NCI-H2107 treated with DMSO at 0.1 percent for 48 hours (cell line): ENCODE measurements at regions not wholly inside any gene's neighbourhood (a gene's known extent, or its start where the extent isn't known, plus 50 kb on each side); places are given as distances from the start of the nearest gene placed in this dataset.

Source experiments
- DNase-seq: peaks from one replicate; lab custom pipeline; 2025; ENCODE audit not compliant: unreplicated experiment; lab: John Stamatoyannopoulos, UW

- DNase-seq, result no peak
Observed at GRCh38 chr11:91187314-91187713, 964.5 kb upstream of the CHORDC1 start.

- no peak for DNase-seq
Observed at GRCh38 chr11:91178366-91178765, 955.5 kb upstream of the CHORDC1 start.

GRCh38 chr11:91174734-91175133 is 951.9 kb upstream of the CHORDC1 start:
- no peak for DNase-seq

- no peak for DNase-seq
Observed at GRCh38 chr11:91174193-91174592, 951.3 kb upstream of the CHORDC1 start.

- no peak for DNase-seq
Observed at GRCh38 chr11:91173701-91174100, 950.9 kb upstream of the CHORDC1 start.

- no peak for DNase-seq
Observed at GRCh38 chr11:91170711-91171110, 947.9 kb upstream of the CHORDC1 start.

- DNase-seq, result no peak
Observed at GRCh38 chr11:91164452-91164822, 941.6 kb upstream of the CHORDC1 start.

- DNase-seq, result no peak
Observed at GRCh38 chr11:91163619-91164451, 941.0 kb upstream of the CHORDC1 start.

- no peak for DNase-seq
Observed at GRCh38 chr11:91160661-91161060, 937.8 kb upstream of the CHORDC1 start.

GRCh38 chr11:91158891-91159537 is 936.2 kb upstream of the CHORDC1 start:
- DNase-seq, result no peak

- DNase-seq, result no peak
Observed at GRCh38 chr11:91158297-91158696, 935.4 kb upstream of the CHORDC1 start.

- no peak for DNase-seq
Observed at GRCh38 chr11:91156041-91156440, 933.2 kb upstream of the CHORDC1 start.

- DNase-seq, result no peak
Observed at GRCh38 chr11:91147885-91148284, 925.0 kb upstream of the CHORDC1 start.

GRCh38 chr11:91141655-91142054 is 918.8 kb upstream of the CHORDC1 start:
- DNase-seq, result no peak

GRCh38 chr11:91136631-91137030 is 913.8 kb upstream of the CHORDC1 start:
- DNase-seq, result no peak

- DNase-seq, result no peak
Observed at GRCh38 chr11:91133361-91133760, 910.5 kb upstream of the CHORDC1 start.

GRCh38 chr11:91129596-91129995 is 906.7 kb upstream of the CHORDC1 start:
- no peak for DNase-seq

GRCh38 chr11:91124363-91124762 is 901.5 kb upstream of the CHORDC1 start:
- DNase-seq, result no peak

- no peak for DNase-seq
Observed at GRCh38 chr11:91115116-91115515, 892.3 kb upstream of the CHORDC1 start.

- DNase-seq, result no peak
Observed at GRCh38 chr11:91104237-91104636, 881.4 kb upstream of the CHORDC1 start.

- no peak for DNase-seq
Observed at GRCh38 chr11:91100427-91100826, 877.6 kb upstream of the CHORDC1 start.

GRCh38 chr11:91097083-91097482 is 874.2 kb upstream of the CHORDC1 start:
- DNase-seq, result no peak

GRCh38 chr11:91093141-91093540 is 870.3 kb upstream of the CHORDC1 start:
- DNase-seq, result no peak
